K562 (cell line): ENCODE measurements at regions not wholly inside any gene's neighbourhood (a gene's known extent, or its start where the extent isn't known, plus 50 kb on each side); places are given as distances from the start of the nearest gene placed in this dataset.

Experiments
- L3MBTL2 ChIP-seq: fragments of 450-650 bp; IDR thresholded peaks from 2 replicates; pipeline ENCODE4 v1.6.1; 2016; ENCODE audit warnings: mild to moderate bottlenecking, moderate library complexity
- MCM7 ChIP-seq, 2 experiments: fragments of 450-650 bp; IDR thresholded peaks; 2 replicates each; pipeline ENCODE4 v1.6.1; 2016 to 2018
- RAD21 ChIP-seq, 2 experiments: fragments of 250-450 bp in 1 of 2; fragments of 450-650 bp in 1 of 2; sonication (Bioruptor Pico) in 1 of 2; formaldehyde crosslinking in 1 of 2; IDR thresholded peaks in 1 of 2; conservative IDR thresholded peaks in 1 of 2; 2 replicates each; pipeline versions ENCODE4 v1.4.0 to v1.8.0; 2020 to 2022; ENCODE audit warnings: mild to moderate bottlenecking in 2 of 2, moderate library complexity in 1 of 2
- ZFP36 ChIP-seq: fragments of 150-350 bp; IDR thresholded peaks from 2 replicates; pipeline ENCODE4 v1.6.1; 2018; ENCODE audit warnings: low read length, low read depth; ENCODE audit not compliant: partially characterized antibody
- ZNF324 ChIP-seq: fragments of 250-450 bp; sonication (Bioruptor Pico); IDR thresholded peaks from 2 replicates; pipeline ENCODE4 v1.4.0; 2020; ENCODE audit warnings: mild to moderate bottlenecking
- TF ChIP-seq, protein P1 (sequence below), 2 experiments: fragments of 450-650 bp; formaldehyde crosslinking in 1 of 2; IDR thresholded peaks; 2 replicates each; pipeline versions ENCODE4 v1.4.0 to v1.6.1; 2014 to 2020; ENCODE audit warnings: mild to moderate bottlenecking in 2 of 2, borderline replicate concordance in 1 of 2, low read depth in 1 of 2
- TF ChIP-seq, protein P2 (sequence below), 2 experiments: fragments of 450-650 bp in 1 of 2; IDR thresholded peaks; 2 replicates each; pipeline ENCODE4 v1.6.1; 2011 to 2017; ENCODE audit warnings: low read depth in 2 of 2, antibody characterized with exemption in 1 of 2, borderline replicate concordance in 1 of 2, low read length in 1 of 2, mild to moderate bottlenecking in 1 of 2, mixed read lengths in 1 of 2; ENCODE audit not compliant: control insufficient read depth in 1 of 2
- TF ChIP-seq, protein P3 (sequence below), 3 experiments: fragments of 200-800 bp in 1 of 3; fragments of 250-450 bp in 1 of 3; fragments of 450-650 bp in 1 of 3; sonication (Bioruptor Pico) in 1 of 3; sonication (Bioruptor generic) in 1 of 3; formaldehyde crosslinking in 1 of 3; IDR thresholded peaks; 2 replicates each; pipeline versions ENCODE4 v1.6.1 to v1.8.0; 2016 to 2022; ENCODE audit warnings: mild to moderate bottlenecking in 2 of 3, missing genetic modification characterization in 2 of 3, missing compliant biosample characterization in 1 of 3, moderate library complexity in 1 of 3

DNA sequence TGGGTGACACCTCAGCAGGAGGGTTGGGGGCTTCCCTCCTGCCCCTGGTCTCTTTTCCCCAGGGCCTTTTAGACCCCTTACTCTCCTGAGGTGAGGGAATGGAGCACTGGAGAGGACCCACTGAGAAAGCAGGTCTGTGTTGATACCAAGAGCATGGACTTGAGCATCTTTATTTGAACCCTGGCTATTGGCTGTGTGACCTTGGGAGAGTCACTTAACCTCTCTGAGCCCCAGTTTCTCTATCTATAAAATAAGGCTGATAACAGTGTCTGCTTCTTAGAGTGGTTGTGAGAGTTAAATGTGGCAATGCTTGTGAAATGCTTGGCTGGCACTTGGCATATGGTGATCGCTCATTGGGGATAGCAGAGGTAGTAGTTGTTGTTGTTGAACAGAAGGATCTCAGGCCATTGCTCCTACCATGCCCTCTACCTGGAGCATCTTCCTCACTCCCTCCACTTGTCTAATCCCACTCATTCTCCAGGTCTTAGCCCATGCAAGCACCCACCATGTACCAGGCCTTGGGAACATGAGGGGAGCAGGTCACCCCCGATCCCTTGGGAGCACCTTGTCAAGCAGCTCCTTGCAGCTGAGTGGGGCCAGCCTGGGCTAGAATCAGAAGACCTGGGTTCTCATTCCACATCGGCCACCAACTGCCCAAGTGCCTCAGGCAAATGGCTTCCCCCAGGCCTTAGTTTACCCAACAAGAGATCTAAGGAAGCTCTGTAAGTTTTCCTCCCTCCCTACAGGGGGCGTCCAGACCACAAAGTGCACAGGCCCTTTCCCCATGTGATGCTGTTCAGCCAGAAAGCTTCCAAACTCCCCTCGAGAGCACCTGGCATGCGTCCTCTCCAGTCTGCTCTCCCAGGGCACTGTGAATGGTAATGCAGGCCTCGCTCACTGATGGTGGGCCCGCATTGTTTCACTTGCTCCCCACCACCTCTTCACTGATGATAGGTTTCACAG is 96.7 kb downstream of the LSM3 start (continued):
- TF ChIP-seq, protein P1, sequence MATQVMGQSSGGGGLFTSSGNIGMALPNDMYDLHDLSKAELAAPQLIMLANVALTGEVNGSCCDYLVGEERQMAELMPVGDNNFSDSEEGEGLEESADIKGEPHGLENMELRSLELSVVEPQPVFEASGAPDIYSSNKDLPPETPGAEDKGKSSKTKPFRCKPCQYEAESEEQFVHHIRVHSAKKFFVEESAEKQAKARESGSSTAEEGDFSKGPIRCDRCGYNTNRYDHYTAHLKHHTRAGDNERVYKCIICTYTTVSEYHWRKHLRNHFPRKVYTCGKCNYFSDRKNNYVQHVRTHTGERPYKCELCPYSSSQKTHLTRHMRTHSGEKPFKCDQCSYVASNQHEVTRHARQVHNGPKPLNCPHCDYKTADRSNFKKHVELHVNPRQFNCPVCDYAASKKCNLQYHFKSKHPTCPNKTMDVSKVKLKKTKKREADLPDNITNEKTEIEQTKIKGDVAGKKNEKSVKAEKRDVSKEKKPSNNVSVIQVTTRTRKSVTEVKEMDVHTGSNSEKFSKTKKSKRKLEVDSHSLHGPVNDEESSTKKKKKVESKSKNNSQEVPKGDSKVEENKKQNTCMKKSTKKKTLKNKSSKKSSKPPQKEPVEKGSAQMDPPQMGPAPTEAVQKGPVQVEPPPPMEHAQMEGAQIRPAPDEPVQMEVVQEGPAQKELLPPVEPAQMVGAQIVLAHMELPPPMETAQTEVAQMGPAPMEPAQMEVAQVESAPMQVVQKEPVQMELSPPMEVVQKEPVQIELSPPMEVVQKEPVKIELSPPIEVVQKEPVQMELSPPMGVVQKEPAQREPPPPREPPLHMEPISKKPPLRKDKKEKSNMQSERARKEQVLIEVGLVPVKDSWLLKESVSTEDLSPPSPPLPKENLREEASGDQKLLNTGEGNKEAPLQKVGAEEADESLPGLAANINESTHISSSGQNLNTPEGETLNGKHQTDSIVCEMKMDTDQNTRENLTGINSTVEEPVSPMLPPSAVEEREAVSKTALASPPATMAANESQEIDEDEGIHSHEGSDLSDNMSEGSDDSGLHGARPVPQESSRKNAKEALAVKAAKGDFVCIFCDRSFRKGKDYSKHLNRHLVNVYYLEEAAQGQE (IDR thresholded peaks at IDR 0.05; ENCODE audit: borderline replicate concordance): peak; percentile 28
- TF ChIP-seq, protein P1 (CRISPR knock-in tag; IDR thresholded peaks at IDR 0.05; ENCODE audit: low read depth): no peak
- TF ChIP-seq MCM7 (IDR thresholded peaks at IDR 0.05) (no peak), ZNF324 (CRISPR knock-in tag) (no peak), L3MBTL2 (peak; percentile 58; the same call in 1 of the 2 replicates), ZFP36 (peak; percentile 92), RAD21 (CRISPR knock-in tag; conservative IDR thresholded peaks at IDR 0.05 in 1 of 2, IDR thresholded peaks at IDR 0.05 in 1 of 2) (peak in 1 of 2 experiments; percentile 61; a peak in 2 of 4 replicates)
- TF ChIP-seq, protein P2, sequence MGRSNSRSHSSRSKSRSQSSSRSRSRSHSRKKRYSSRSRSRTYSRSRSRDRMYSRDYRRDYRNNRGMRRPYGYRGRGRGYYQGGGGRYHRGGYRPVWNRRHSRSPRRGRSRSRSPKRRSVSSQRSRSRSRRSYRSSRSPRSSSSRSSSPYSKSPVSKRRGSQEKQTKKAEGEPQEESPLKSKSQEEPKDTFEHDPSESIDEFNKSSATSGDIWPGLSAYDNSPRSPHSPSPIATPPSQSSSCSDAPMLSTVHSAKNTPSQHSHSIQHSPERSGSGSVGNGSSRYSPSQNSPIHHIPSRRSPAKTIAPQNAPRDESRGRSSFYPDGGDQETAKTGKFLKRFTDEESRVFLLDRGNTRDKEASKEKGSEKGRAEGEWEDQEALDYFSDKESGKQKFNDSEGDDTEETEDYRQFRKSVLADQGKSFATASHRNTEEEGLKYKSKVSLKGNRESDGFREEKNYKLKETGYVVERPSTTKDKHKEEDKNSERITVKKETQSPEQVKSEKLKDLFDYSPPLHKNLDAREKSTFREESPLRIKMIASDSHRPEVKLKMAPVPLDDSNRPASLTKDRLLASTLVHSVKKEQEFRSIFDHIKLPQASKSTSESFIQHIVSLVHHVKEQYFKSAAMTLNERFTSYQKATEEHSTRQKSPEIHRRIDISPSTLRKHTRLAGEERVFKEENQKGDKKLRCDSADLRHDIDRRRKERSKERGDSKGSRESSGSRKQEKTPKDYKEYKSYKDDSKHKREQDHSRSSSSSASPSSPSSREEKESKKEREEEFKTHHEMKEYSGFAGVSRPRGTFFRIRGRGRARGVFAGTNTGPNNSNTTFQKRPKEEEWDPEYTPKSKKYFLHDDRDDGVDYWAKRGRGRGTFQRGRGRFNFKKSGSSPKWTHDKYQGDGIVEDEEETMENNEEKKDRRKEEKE (IDR thresholded peaks at IDR 0.05; ENCODE audit: borderline replicate concordance in 1 of 2, control insufficient read depth in 1 of 2, low read depth in 2 of 2, low read length in 1 of 2): no peak
- TF ChIP-seq, protein P3, sequence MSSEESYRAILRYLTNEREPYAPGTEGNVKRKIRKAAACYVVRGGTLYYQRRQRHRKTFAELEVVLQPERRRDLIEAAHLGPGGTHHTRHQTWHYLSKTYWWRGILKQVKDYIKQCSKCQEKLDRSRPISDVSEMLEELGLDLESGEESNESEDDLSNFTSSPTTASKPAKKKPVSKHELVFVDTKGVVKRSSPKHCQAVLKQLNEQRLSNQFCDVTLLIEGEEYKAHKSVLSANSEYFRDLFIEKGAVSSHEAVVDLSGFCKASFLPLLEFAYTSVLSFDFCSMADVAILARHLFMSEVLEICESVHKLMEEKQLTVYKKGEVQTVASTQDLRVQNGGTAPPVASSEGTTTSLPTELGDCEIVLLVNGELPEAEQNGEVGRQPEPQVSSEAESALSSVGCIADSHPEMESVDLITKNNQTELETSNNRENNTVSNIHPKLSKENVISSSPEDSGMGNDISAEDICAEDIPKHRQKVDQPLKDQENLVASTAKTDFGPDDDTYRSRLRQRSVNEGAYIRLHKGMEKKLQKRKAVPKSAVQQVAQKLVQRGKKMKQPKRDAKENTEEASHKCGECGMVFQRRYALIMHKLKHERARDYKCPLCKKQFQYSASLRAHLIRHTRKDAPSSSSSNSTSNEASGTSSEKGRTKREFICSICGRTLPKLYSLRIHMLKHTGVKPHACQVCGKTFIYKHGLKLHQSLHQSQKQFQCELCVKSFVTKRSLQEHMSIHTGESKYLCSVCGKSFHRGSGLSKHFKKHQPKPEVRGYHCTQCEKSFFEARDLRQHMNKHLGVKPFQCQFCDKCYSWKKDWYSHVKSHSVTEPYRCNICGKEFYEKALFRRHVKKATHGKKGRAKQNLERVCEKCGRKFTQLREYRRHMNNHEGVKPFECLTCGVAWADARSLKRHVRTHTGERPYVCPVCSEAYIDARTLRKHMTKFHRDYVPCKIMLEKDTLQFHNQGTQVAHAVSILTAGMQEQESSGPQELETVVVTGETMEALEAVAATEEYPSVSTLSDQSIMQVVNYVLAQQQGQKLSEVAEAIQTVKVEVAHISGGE (CRISPR knock-in tag; IDR thresholded peaks at IDR 0.05): no peak
